Renal cortex interstitium (tissue), 11 donors: ENCODE measurements at regions not wholly inside any gene's neighbourhood (a gene's known extent, or its start where the extent isn't known, plus 50 kb on each side); places are given as distances from the start of the nearest gene placed in this dataset.
A peak's percentile ranks its signal among the peaks of the same experiment; 100 is the strongest.
"Not testable (repeated sequence)": the region's sequence is repeated elsewhere in the genome, so short reads cannot be mapped to it uniquely, and the experiment has no call there.

Experiments
- DNase-seq, 11 donors: peaks; one replicate each; pipeline ENCODE4 v3.0.0-alpha.2; 2013; ENCODE audit warnings: low read depth in 9 of 11, low spot score in 4 of 11; ENCODE audit errors: extremely low read depth in 1 of 11

GRCh38 chr1:60791226-60791625 lies 291.1 kb upstream of the NFIA start:
- no peak for DNase-seq

DNA sequence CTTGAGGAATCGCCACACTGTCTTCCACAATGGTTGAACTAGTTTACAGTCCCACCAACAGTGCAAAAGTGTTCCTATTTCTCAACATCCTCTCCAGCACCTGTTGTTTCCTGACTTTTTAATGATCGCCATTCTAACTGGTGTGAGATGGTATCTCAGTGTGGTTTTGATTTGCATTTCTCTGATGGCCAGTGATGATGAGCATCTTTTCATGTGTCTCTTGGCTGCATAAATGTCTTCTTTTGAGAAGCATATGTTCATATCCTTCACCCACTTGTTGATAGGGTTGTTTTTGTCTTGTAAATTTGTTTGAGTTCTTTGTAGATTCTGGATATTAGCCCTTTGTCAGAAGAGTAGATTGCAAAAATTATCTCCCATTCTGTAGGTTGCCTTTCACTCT lies 309.3 kb upstream of the NFIA start:
- DNase-seq = not testable (repeated sequence)

GRCh38 chr1:60769082-60769481 lies 313.3 kb upstream of the NFIA start:
- no peak for DNase-seq

DNA sequence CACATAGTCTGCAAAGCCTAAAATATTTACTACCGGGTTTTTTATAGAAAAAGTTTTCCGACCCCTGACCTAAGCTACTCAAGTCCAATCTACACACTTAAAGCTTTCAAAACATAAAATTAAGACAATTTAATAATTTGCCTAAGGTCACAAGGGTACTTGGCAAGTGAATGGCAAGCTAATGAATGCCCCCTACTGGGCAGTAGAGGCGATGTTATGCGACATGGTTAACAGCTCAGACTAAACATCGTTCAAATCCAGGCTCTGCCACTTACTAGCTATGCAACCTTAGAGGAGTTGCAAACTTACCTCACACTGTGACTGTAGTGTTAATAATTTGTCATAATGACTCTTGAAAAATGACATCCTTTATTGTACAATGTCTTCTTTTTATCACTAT lies 317.2 kb upstream of the NFIA start:
- DNase-seq = peak in 2 of 11 donors; percentile 17 to 19

DNA sequence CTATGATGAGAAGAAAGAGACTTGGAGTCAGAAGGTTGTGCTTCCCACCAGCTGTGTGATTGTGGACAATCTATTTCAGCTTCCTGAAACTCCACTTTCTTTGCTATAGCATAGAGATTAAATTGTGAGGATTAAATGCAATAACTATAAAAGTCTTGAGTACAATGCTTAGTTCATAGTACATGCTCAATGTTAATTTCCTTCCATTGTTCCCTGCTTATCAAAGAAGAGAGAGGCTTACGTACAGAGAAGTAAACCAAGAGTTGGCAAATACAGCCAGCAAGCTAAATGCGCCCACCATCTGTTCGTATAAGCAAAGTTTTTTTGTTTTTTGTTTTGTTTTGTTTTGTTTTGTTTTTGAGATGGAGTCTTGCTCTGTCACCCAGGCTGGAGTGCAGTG lies 317.9 kb upstream of the NFIA start:
- no peak for DNase-seq

- no peak for DNase-seq
These were observed 318.6 kb upstream of the NFIA start for GRCh38 chr1:60763741-60764140.

DNA sequence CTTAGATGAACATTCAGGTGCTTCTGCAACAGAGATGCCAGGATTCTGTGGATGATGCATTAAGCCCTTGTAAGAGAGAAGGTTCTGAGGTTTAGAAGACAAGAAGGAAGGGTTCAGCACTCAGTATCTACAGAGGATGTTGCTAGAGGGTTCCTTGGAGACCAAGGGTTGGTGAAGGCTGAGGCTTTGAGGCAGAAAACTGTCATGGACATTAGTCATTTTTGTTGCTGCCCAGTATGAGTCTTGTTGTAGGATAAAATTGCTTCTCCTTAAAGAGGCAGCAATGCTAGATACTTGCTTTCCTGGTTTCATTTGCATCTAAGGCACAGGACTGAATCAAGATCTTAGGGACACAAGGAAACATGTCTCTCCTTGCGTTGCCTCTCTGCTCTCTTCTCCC lies 319.4 kb upstream of the NFIA start:
- no peak for DNase-seq

DNA sequence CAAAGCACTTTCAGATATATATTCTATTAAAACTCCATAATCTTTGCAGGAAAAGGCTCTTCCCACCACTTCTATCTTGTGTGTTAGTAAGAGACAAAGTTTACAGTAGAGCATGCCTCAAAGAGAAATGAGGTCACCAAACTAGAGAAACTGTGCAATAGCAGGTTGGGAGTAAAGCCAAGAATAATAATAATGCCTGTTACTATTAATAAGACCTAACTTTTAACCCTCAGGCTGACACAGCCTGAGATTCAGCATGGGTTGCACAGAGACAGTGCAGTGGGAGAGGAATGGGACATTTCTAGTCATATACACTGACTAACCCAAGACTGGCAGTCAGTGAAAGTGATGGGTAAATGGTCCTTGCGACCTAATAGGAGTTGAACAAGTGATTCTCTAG lies 320.2 kb upstream of the NFIA start:
- no peak for DNase-seq

- DNase-seq = no peak
These were observed 323.1 kb upstream of the NFIA start for GRCh38 chr1:60759291-60759690.

GRCh38 chr1:60757485-60757884 lies 324.9 kb upstream of the NFIA start:
- DNase-seq = no peak

DNA sequence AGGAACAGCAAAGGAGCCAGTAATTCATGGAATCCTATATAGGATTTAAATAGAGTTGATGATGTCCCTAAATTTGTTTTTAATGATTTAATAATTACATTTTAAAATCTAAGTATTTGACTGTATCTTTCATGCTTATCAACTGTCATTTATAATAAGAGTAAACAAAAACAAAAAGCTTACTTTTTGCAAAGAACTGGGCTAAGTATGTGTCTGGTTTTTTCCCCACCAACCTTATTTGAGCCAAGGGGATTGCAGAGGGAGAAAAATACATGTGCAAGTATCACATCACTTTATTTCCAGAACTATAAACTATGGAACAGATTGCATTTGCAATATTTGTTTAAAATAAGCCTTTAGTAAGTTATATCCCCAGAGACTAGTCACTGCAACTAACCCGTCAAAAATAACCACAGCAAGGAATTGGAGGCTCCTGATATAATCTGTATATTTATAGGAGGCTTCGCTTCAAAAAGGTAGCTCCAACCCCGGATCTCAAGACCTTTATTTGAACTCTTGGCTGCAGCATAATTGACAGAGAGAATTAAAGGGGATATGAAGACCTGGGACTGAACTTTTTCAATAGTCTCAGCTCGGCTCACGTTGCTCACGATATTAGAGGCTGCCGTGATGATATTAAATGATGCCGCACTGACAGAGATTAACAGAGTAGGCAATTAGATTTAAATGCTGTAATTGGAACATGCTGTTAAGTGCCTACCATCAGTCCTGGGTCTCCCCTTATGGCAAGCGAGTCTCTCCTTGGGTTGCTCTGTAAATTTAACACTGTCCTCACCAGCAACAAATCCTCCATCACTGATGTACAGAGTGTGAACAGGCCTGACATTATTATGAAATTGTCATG lies 329.1 kb upstream of the NFIA start:
- no peak for DNase-seq

DNA sequence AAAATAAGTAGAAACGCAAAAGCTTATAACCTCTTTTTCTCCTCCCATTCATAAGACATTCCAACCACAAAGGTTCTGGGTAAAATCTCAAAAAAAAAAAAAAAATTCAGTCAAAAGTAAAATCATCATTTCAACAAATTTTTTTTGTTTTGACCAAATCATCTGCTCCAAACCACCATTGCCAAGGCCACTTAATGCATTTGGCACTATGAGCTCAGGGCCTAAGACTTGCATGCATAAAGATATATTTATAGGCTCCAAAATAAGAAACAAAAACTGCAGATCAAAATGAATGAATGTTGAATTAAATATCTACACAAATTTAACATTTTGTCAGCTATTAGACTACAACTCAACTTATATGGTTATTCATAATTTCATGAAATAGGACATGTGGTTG lies 331.1 kb upstream of the NFIA start:
- no peak for DNase-seq

DNA sequence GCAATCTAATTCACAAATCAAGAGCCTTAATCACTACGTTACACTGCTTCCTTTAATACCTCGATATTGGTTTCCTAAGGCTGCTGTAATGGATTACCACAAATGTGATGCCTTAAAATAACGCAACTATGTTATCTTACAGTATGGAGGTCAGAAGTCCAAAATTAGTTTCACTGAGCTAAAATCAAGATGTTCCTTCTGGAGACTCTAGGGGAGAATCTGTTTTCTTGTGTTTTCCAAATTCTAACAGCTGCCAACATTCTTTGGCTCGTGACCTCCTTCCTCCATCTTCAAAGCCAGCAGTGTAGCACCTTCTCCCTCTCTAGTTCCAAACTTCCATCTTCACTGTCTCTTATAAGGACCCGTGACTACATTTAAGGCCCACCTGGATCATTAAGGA lies 335.0 kb upstream of the NFIA start:
- DNase-seq = no peak

- peak in 7 of 11 donors; percentile 20 to 42 (median 34) for DNase-seq
These were observed 336.0 kb upstream of the NFIA start for GRCh38 chr1:60746278-60746791.

DNA sequence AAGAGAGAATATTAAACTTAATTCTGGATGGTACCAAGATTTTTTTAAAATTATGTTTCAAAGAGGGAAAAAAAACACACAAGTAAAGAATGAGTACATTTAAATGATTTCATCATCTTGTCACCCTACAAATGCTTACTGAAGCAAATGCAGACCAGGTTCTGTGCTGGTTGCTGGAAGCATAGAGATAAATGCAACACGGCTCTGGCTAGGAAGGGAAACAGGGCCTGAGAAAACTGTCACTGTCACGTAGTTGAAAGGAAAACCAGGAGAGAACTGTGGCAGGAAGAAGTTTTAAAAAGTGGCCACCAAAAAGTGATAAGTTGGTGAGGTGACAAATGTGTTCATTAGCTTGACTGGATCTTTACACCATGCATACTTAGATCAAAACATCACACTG lies 336.9 kb upstream of the NFIA start:
- no peak for DNase-seq

GRCh38 chr1:60742339-60742738 lies 340.0 kb upstream of the NFIA start:
- DNase-seq = no peak

DNA sequence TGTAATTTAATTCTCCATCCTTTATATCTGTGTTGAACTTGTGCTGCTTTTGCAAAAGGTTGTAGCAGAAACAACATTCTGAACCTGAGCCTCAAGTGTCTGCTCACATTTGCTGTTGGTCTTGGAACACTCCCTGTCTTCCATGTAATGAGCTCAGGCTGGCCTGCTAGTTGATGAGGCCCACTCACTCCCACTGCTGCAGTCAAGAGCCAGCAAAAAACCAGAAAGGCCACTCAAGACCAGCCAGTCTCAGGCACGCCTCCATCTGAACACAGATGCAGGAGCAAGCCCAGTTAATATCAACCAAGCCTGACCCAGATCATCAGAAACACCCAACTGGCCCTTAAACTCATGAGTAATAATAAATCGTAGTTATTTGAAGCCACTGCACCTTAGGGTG lies 342.2 kb upstream of the NFIA start:
- DNase-seq = no peak

- DNase-seq = no peak
These were observed 342.6 kb upstream of the NFIA start for GRCh38 chr1:60739729-60740128.

DNA sequence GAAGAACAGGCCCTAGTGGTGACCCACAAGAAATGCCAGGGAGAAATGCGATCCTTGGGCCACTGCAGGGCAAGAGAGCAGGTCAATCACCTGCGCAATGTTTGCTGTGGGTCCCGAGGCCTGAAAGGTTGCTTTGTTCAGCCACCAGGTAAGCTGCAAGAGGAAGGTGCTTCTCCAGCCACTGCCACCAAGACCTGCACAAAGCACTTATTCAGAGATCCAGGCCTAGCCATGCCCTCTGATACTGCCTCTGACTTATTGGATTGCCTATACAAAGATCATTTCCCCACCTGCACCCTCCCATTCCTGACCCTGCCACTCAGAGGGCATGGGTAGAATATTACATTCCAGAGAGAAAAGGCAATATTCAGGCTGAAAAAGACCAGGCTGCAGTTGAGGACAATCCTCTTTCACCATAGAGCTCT lies 349.4 kb upstream of the NFIA start:
- no peak for DNase-seq

DNA sequence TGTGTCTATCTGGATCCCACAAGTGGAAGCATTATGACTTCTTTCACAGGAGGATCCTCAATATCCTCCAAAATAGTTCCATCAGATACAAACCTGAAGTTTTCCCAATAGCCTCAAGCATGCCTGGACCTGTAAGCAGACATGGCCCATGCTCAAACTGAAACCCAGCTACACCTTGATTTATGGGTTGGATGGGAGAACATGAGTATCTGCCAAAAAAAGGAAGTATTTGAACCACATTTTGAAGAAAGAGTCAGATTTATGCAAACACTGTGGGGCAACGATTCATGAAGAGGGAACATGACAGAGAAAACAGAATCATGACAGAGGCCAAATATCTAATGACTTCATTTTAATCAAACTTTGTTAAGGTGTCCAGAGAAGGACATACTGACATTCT lies 351.0 kb upstream of the NFIA start:
- DNase-seq = no peak

GRCh38 chr1:60727552-60727951 lies 354.8 kb upstream of the NFIA start:
- DNase-seq = peak in 9 of 11 donors; percentile 9 to 64 (median 28)
